ENCODE measurements at regions not wholly inside any gene's neighbourhood (a gene's known extent, or its start where the extent isn't known, plus 50 kb on each side); places are given as distances from the start of the nearest gene placed in this dataset.

DNA sequence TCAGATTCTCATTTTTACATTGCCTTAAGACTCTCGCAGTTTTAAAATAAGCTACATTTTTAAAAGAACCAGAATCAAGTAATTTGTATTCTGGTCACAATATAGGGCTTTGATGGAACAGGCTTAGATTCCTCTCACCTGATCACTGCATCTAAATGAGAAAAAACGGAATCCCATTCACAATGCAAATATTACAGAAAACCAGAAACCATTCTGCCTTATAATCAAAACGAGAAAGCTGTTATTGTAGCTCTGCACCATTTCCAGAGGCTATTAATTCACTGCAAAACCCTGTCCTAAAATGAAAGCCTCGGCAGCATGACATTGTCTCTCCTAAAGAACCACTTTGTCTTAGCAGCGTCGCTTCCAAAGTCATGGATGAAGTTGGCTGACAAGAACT is 116.1 kb upstream of the ZNF366 start:
- no peak for DNase-seq (ENCODE audit: low read depth)
- H3K4me3 ChIP-seq (ENCODE audit: control insufficient read depth, low read depth, low read length) = no peak overlapping the region
- TF ChIP-seq, protein P1, sequence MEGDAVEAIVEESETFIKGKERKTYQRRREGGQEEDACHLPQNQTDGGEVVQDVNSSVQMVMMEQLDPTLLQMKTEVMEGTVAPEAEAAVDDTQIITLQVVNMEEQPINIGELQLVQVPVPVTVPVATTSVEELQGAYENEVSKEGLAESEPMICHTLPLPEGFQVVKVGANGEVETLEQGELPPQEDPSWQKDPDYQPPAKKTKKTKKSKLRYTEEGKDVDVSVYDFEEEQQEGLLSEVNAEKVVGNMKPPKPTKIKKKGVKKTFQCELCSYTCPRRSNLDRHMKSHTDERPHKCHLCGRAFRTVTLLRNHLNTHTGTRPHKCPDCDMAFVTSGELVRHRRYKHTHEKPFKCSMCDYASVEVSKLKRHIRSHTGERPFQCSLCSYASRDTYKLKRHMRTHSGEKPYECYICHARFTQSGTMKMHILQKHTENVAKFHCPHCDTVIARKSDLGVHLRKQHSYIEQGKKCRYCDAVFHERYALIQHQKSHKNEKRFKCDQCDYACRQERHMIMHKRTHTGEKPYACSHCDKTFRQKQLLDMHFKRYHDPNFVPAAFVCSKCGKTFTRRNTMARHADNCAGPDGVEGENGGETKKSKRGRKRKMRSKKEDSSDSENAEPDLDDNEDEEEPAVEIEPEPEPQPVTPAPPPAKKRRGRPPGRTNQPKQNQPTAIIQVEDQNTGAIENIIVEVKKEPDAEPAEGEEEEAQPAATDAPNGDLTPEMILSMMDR (conservative IDR thresholded peaks at IDR 0.05; ENCODE audit: control insufficient read depth, insufficient read depth, low read depth, low read length) = no peak

- DNase-seq (ENCODE audit: low read depth) = no peak
- TF ChIP-seq, protein P1 (conservative IDR thresholded peaks at IDR 0.05; ENCODE audit: control insufficient read depth, insufficient read depth, low read depth, low read length) = no peak
- no peak overlapping the region for H3K4me3 ChIP-seq (ENCODE audit: control insufficient read depth, low read depth, low read length)
Measured at GRCh38 chr5:72622170-72622760, 115.1 kb upstream of the ZNF366 start.

GRCh38 chr5:72621576-72621975 is 114.4 kb upstream of the ZNF366 start:
- TF ChIP-seq, protein P1 (conservative IDR thresholded peaks at IDR 0.05; ENCODE audit: control insufficient read depth, insufficient read depth, low read depth, low read length) = no peak
- peak; percentile 53 for DNase-seq (ENCODE audit: low read depth)
- no peak overlapping the region for H3K4me3 ChIP-seq (ENCODE audit: control insufficient read depth, low read depth, low read length)

DNA sequence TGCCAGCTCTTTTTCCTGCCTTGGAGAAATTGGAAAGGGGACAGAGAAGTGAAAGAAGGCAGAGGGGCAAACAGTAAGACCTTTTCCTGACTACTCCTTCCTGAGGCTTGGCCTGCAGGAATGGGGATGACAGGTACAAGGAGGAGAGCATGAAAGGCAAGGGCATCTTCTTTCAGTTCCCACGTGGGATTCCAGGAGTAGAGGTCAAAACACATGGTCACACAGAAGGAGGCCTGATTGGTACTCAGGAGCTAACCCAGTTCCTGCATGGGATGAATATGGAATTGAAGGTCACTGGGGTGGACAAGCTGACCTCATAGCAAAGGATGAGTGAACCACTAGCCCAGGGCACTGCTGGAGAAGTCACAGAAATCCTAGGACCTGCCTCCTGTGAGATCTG is 112.5 kb upstream of the ZNF366 start:
- H3K4me3 ChIP-seq (ENCODE audit: control insufficient read depth, low read depth, low read length) = no peak overlapping the region
- TF ChIP-seq, protein P1 (conservative IDR thresholded peaks at IDR 0.05; ENCODE audit: control insufficient read depth, insufficient read depth, low read depth, low read length) = no peak
- DNase-seq (ENCODE audit: low read depth) = no peak

DNA sequence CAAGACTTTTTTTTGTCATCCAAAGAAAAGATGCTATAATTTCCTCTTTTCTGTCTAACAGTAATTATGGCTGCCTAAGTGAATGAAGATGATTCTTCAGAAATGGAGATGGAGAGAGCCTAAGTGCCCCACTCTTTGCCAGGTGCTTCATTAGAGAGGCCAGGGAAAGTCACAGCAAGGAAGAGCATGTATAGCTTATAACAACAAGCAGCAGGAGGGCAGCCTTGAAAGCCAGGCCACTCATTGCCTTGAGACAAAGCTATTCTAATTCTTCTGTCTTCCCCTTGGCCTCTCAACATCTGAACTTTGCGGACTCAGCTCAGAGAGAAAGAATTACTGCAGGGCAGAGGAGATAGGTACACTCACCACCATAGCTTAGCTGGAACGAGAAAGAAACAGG is 112.0 kb upstream of the ZNF366 start:
- TF ChIP-seq, protein P1 (conservative IDR thresholded peaks at IDR 0.05; ENCODE audit: control insufficient read depth, insufficient read depth, low read depth, low read length) = no peak
- H3K4me3 ChIP-seq (ENCODE audit: control insufficient read depth, low read depth, low read length) = no peak overlapping the region
- DNase-seq (ENCODE audit: low read depth) = no peak

DNA sequence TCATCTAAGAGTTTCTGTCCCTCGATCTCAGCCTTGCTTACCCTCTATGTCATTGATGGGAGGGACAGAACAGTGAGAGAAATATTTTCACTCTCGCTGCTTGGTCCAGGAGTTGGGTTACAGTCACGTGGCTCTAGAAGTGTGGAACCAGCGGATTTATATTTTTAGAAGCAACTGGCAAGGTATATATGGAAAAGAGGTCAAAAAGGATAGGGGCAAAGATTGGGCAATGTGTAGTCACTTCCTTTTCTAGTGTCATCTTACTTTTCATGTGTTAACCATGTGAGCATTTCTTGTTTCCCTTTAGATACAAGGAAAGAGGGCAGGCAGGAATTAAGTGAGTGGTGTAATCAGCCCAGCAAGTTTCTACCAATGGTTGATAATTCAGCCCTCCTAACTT is 111.5 kb upstream of the ZNF366 start:
- TF ChIP-seq, protein P1 (conservative IDR thresholded peaks at IDR 0.05; ENCODE audit: control insufficient read depth, insufficient read depth, low read depth, low read length) = no peak
- peak; percentile 39 for DNase-seq (ENCODE audit: low read depth)
- H3K4me3 ChIP-seq (ENCODE audit: control insufficient read depth, low read depth, low read length) = no peak overlapping the region

DNA sequence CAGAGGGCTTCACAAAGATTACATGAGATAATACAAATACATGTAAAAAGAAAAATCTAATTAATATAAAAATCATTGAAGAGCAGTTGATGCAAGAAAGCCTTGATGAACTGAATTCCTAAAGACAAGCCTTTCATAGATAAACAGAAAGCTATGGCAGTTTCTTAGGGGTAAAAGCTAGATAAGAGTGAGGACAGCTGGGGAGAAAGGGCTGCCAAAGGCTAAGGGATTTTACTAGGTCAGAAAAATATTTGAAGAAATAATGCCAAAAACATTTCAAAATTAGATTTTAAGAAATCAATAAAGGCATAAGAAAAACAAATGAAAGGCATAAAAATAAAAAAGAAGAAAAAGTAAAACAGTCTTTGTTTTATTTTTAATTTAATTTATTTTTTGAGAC is 107.9 kb upstream of the ZNF366 start:
- H3K4me3 ChIP-seq (ENCODE audit: control insufficient read depth, low read depth, low read length) = no peak overlapping the region
- DNase-seq (ENCODE audit: low read depth) = no peak
- TF ChIP-seq, protein P1 (conservative IDR thresholded peaks at IDR 0.05; ENCODE audit: control insufficient read depth, insufficient read depth, low read depth, low read length) = no peak
